ENCODE measurements at regions not wholly inside any gene's neighbourhood (a gene's known extent, or its start where the extent isn't known, plus 50 kb on each side); places are given as distances from the start of the nearest gene placed in this dataset.

DNA sequence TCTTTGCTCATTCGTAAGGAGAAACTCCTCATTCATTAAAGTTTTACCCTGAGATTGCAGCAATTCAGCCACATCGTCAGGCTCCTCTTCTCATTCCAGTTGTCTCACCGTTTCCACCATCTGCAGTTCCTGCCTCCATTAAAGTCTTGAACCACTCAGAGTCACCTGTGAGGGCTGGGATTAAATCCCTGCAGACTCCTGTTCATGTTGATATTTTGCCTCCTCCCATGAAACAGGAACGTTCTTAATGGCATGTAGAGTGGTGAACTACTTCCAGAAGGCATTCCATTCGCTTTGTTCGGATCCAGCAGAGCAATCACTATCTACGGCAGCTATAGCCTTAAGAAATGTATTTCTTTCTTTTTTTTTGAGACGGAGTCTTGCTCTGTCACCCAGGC is 96.5 kb upstream of the FAM20C start:
- TF ChIP-seq EP300 (IDR thresholded peaks at IDR 0.05; ENCODE audit: borderline replicate concordance) (no peak), REST (IDR thresholded peaks at IDR 0.05; ENCODE audit: low read depth) (no peak), CEBPB (IDR thresholded peaks at IDR 0.05) (no peak), CREB1 (IDR thresholded peaks at IDR 0.05; ENCODE audit: low read depth) (no peak), ZBTB7A (IDR thresholded peaks at IDR 0.05; ENCODE audit: low read depth) (no peak), TAF1 (IDR thresholded peaks at IDR 0.05; ENCODE audit: low read depth) (no peak), NFIC (IDR thresholded peaks at IDR 0.05) (no peak), FOXM1 (IDR thresholded peaks at IDR 0.05; ENCODE audit: borderline replicate concordance, low read depth) (no peak), RAD21 (IDR thresholded peaks at IDR 0.05; ENCODE audit: low read depth) (no peak)
- TF ChIP-seq, protein P1, sequence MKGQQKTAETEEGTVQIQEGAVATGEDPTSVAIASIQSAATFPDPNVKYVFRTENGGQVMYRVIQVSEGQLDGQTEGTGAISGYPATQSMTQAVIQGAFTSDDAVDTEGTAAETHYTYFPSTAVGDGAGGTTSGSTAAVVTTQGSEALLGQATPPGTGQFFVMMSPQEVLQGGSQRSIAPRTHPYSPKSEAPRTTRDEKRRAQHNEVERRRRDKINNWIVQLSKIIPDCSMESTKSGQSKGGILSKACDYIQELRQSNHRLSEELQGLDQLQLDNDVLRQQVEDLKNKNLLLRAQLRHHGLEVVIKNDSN (IDR thresholded peaks at IDR 0.05): no peak
- TF ChIP-seq, protein P2, sequence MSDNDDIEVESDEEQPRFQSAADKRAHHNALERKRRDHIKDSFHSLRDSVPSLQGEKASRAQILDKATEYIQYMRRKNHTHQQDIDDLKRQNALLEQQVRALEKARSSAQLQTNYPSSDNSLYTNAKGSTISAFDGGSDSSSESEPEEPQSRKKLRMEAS (IDR thresholded peaks at IDR 0.05): no peak
